ENCODE measurements at regions not wholly inside any gene's neighbourhood (a gene's known extent, or its start where the extent isn't known, plus 50 kb on each side); places are given as distances from the start of the nearest gene placed in this dataset.

- TF ChIP-seq, protein P1, sequence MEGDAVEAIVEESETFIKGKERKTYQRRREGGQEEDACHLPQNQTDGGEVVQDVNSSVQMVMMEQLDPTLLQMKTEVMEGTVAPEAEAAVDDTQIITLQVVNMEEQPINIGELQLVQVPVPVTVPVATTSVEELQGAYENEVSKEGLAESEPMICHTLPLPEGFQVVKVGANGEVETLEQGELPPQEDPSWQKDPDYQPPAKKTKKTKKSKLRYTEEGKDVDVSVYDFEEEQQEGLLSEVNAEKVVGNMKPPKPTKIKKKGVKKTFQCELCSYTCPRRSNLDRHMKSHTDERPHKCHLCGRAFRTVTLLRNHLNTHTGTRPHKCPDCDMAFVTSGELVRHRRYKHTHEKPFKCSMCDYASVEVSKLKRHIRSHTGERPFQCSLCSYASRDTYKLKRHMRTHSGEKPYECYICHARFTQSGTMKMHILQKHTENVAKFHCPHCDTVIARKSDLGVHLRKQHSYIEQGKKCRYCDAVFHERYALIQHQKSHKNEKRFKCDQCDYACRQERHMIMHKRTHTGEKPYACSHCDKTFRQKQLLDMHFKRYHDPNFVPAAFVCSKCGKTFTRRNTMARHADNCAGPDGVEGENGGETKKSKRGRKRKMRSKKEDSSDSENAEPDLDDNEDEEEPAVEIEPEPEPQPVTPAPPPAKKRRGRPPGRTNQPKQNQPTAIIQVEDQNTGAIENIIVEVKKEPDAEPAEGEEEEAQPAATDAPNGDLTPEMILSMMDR (IDR thresholded peaks at IDR 0.05) = no peak
- TF ChIP-seq ZFX (IDR thresholded peaks at IDR 0.05; ENCODE audit: borderline replicate concordance) = no peak
Observed at GRCh38 chr6:153216789-153217188, 85.7 kb upstream of the RGS17 start.
